ENCODE measurements at regions not wholly inside any gene's neighbourhood (a gene's known extent, or its start where the extent isn't known, plus 50 kb on each side); places are given as distances from the start of the nearest gene placed in this dataset.

DNA sequence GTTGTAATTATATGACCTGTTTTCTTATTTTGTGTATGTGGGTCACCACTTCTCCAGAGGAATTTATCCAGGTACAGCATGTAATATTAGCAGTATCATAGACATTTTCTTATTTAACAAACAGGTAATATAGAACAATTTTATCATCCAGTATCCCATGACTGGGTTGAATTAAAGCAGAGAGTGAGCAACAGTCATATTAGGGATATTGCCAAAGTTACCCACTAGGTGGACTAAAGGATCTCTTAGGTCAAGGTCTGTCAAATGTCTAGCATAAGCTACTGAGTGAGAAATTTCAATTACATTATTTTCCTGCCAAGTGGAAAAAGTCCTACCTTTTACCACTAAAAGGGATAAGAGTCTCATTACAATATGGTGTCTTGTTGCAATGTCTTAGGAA, 62.1 kb upstream of the TRIM9 start:
- BruUV-seq (replicated peaks), result no TSS peak
- no peaks in the 10 kb centered on the region for H3K4me1 ChIP-seq (ENCODE audit: insufficient read depth, low read length, poor library complexity, severe bottlenecking)
- intact Hi-C loops (cut with micrococcal nuclease; ENCODE audit: unreplicated experiment), result loop anchor here (5.0 kb wide), 1 partner anchor 60 kb away; no protein-coding TSS in a partner anchor
- CTCF ChIA-PET, result interaction anchor here (1.0 kb wide), 1 partner anchor 619 kb away, joined by 3 read pairs; no protein-coding TSS in a partner anchor
- no peak overlapping the region for H3K4me3 ChIP-seq (ENCODE audit: low read depth, low read length, poor library complexity, severe bottlenecking)
- no peaks in the 10 kb centered on the region for H3K27me3 ChIP-seq (replicated peaks; ENCODE audit: insufficient read depth, low read depth, low read length, poor library complexity)
- no peak for TF ChIP-seq EZH2 (IDR thresholded peaks at IDR 0.05; ENCODE audit: borderline replicate concordance, low read depth, low read length, poor library complexity, severe bottlenecking)
- TF ChIP-seq, protein P1, sequence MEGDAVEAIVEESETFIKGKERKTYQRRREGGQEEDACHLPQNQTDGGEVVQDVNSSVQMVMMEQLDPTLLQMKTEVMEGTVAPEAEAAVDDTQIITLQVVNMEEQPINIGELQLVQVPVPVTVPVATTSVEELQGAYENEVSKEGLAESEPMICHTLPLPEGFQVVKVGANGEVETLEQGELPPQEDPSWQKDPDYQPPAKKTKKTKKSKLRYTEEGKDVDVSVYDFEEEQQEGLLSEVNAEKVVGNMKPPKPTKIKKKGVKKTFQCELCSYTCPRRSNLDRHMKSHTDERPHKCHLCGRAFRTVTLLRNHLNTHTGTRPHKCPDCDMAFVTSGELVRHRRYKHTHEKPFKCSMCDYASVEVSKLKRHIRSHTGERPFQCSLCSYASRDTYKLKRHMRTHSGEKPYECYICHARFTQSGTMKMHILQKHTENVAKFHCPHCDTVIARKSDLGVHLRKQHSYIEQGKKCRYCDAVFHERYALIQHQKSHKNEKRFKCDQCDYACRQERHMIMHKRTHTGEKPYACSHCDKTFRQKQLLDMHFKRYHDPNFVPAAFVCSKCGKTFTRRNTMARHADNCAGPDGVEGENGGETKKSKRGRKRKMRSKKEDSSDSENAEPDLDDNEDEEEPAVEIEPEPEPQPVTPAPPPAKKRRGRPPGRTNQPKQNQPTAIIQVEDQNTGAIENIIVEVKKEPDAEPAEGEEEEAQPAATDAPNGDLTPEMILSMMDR (conservative IDR thresholded peaks at IDR 0.05; ENCODE audit: low read depth, low read length), result peak; percentile 42; the same call in 1 of the 2 replicates
- H3K9me3 ChIP-seq (ENCODE audit: low read depth, low read length, poor library complexity, severe bottlenecking), result no peaks in the 10 kb centered on the region
- no peaks in the 10 kb centered on the region for H3K36me3 ChIP-seq (ENCODE audit: insufficient read depth, low read length, poor library complexity, severe bottlenecking)
- DNase-seq (ENCODE audit: low spot score), result peak; percentile 47
- H3K27ac ChIP-seq (ENCODE audit: low read depth, low read length, poor library complexity, severe bottlenecking), result no peak overlapping the region
- POLR2A ChIA-PET (ENCODE audit: low non-redundant PET), result no interaction called here

DNA sequence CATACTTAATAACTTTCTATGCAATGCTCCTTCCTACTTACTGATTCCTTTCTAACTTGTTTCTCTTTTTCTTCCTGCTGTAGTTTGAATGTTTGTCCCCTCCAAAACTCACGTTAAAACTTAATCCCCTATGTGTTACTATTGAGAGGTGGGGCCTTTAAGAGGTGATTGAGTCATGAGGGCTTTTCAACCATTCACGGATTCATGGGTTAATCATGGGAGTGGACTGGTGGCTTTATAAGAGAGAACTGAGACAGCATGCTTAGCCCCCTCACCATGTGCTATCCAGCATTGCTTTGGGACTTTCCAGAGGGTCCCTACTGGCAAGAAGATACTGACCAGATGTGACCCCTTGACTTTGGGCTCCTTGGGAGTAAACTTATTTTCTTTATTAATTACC, 66.0 kb upstream of the TRIM9 start:
- ChIA-PET CTCF (no interaction called here), POLR2A (ENCODE audit: low non-redundant PET) (no interaction called here)
- no peaks in the 10 kb centered on the region for H3K27me3 ChIP-seq (replicated peaks; ENCODE audit: insufficient read depth, low read depth, low read length, poor library complexity)
- no TSS peak for BruUV-seq (replicated peaks)
- H3K9me3 ChIP-seq (ENCODE audit: low read depth, low read length, poor library complexity, severe bottlenecking), result no peaks in the 10 kb centered on the region
- H3K27ac ChIP-seq (ENCODE audit: low read depth, low read length, poor library complexity, severe bottlenecking), result no peak overlapping the region
- no peak for DNase-seq (ENCODE audit: low spot score)
- TF ChIP-seq, protein P1 (conservative IDR thresholded peaks at IDR 0.05; ENCODE audit: low read depth, low read length), result no peak
- TF ChIP-seq EZH2 (IDR thresholded peaks at IDR 0.05; ENCODE audit: borderline replicate concordance, low read depth, low read length, poor library complexity, severe bottlenecking), result no peak
- H3K4me3 ChIP-seq (ENCODE audit: low read depth, low read length, poor library complexity, severe bottlenecking), result no peak overlapping the region
- H3K36me3 ChIP-seq (ENCODE audit: insufficient read depth, low read length, poor library complexity, severe bottlenecking), result no peaks in the 10 kb centered on the region
- no peaks in the 10 kb centered on the region for H3K4me1 ChIP-seq (ENCODE audit: insufficient read depth, low read length, poor library complexity, severe bottlenecking)
- intact Hi-C loops (cut with micrococcal nuclease; ENCODE audit: unreplicated experiment), result no loop called here

DNA sequence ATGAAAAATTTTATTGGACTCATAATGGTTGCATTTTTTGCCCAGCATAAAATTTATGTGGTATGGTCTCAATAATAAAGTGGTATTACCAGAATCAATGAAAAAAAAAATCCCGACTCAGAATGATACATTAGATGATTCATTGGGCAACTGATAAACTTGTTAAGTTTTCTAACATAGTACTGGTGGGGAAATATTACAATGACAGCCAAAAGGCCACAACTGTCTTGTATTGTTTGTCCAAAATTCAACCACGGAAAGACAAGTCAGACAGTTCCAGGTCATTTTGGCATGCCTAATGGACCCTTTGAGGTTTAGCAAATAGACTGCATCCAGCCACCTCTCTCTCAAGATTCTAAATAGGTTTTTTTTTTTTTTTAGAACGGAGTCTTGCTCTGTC, 70.5 kb upstream of the TRIM9 start:
- no peaks in the 10 kb centered on the region for H3K9me3 ChIP-seq (ENCODE audit: low read depth, low read length, poor library complexity, severe bottlenecking)
- ChIA-PET CTCF (no interaction called here), POLR2A (ENCODE audit: low non-redundant PET) (no interaction called here)
- no peak overlapping the region for H3K4me3 ChIP-seq (ENCODE audit: low read depth, low read length, poor library complexity, severe bottlenecking)
- no peaks in the 10 kb centered on the region for H3K27me3 ChIP-seq (replicated peaks; ENCODE audit: insufficient read depth, low read depth, low read length, poor library complexity)
- TF ChIP-seq, protein P1 (conservative IDR thresholded peaks at IDR 0.05; ENCODE audit: low read depth, low read length), result no peak
- TF ChIP-seq EZH2 (IDR thresholded peaks at IDR 0.05; ENCODE audit: borderline replicate concordance, low read depth, low read length, poor library complexity, severe bottlenecking), result no peak
- H3K4me1 ChIP-seq (ENCODE audit: insufficient read depth, low read length, poor library complexity, severe bottlenecking), result no peaks in the 10 kb centered on the region
- DNase-seq (ENCODE audit: low spot score), result no peak
- intact Hi-C loops (cut with micrococcal nuclease; ENCODE audit: unreplicated experiment), result no loop called here
- BruUV-seq (replicated peaks), result no TSS peak
- H3K27ac ChIP-seq (ENCODE audit: low read depth, low read length, poor library complexity, severe bottlenecking), result no peak overlapping the region
- no peaks in the 10 kb centered on the region for H3K36me3 ChIP-seq (ENCODE audit: insufficient read depth, low read length, poor library complexity, severe bottlenecking)

Data from A673 (cell line).